B cell (primary cell): ENCODE measurements at regions not wholly inside any gene's neighbourhood (a gene's known extent, or its start where the extent isn't known, plus 50 kb on each side); places are given as distances from the start of the nearest gene placed in this dataset.

Experiments
- ATAC-seq: fragments of 200-7000 bp; cut with Tn5 transposase; one replicate; pipeline ENCODE4 v1.10.0; 2021; ENCODE audit warnings: low read depth, mild to moderate bottlenecking, moderate number of reproducible peaks, moderate library complexity
- CTCF ChIA-PET: fragments of 350-600 bp; sonication (Branson Sonifier 250); formaldehyde crosslinking; loops from one replicate; lab custom pipeline; 2021; ENCODE audit warnings: antibody characterized with exemption, inconsistent platforms; lab: Charles Lee
- POLR2A ChIA-PET: fragments of 350-600 bp; sonication (Branson Sonifier 250); formaldehyde crosslinking; loops from one replicate; lab custom pipeline; 2021; ENCODE audit warnings: antibody characterized with exemption; lab: Charles Lee
- DNase-seq: peaks from one replicate; pipeline ENCODE4 v3.0.0; 2013
- H2AFZ ChIP-seq: 2 replicates; pipeline ENCODE4 v1.6.1; 2012; ENCODE audit warnings: mild to moderate bottlenecking, low read depth, low read length; ENCODE audit not compliant: insufficient read depth, poor library complexity, severe bottlenecking
- H3K27ac ChIP-seq, 2 donors: 1 replicate in 1 of 2; 2 replicates in 1 of 2; pipeline ENCODE4 v1.5.1; 2012 to 2013; ENCODE audit warnings: low read length in 2 of 2, mild to moderate bottlenecking in 2 of 2, moderate library complexity in 1 of 2
- H3K27me3 ChIP-seq, 4 experiments: fragments of 200-600 bp in 1 of 4; sonication (generic) in 1 of 4; replicated peaks in 1 of 4; 1 replicate in 2 of 4; 2 replicates in 2 of 4; pipeline versions ENCODE4 v1.6.1 to v1.7.0; 2013 to 2016; ENCODE audit warnings: low read length in 3 of 4, mild to moderate bottlenecking in 2 of 4, mixed read lengths in 1 of 4, moderate library complexity in 1 of 4; ENCODE audit not compliant: insufficient read depth in 4 of 4, control insufficient read depth in 3 of 4; ENCODE audit errors: control extremely low read depth in 1 of 4
- H3K36me3 ChIP-seq, 2 experiments: replicated peaks in 1 of 2; 1 replicate in 1 of 2; 2 replicates in 1 of 2; pipeline versions ENCODE4 v1.6.1 to v1.7.1; 2013; ENCODE audit warnings: low read length in 1 of 2; ENCODE audit not compliant: insufficient read depth in 2 of 2, control insufficient read depth in 1 of 2; ENCODE audit errors: control extremely low read depth in 1 of 2, extremely low read depth in 1 of 2
- H3K4me1 ChIP-seq, 2 donors: fragments of 200-600 bp in 1 of 2; sonication (generic) in 1 of 2; 1 replicate in 1 of 2; 2 replicates in 1 of 2; pipeline versions ENCODE4 v1.5.1 to v1.6.1; 2013 to 2017; ENCODE audit warnings: low read length in 2 of 2; ENCODE audit not compliant: control insufficient read depth in 2 of 2, insufficient read depth in 2 of 2
- H3K4me2 ChIP-seq: replicated peaks from 2 replicates; pipeline ENCODE3; 2012; ENCODE audit warnings: mild to moderate bottlenecking, low read depth, low read length; ENCODE audit not compliant: poor library complexity, severe bottlenecking
- H3K4me3 ChIP-seq, 5 experiments: fragments of 200-600 bp in 1 of 5; sonication (generic) in 1 of 5; 1 replicate in 3 of 5; 2 replicates in 2 of 5; pipeline versions ENCODE4 v1.5.1 to v1.7.0; 2011 to 2016; ENCODE audit warnings: low read length in 4 of 5, mild to moderate bottlenecking in 4 of 5, low read depth in 2 of 5, control low read depth in 1 of 5, moderate library complexity in 1 of 5; ENCODE audit not compliant: insufficient read depth in 1 of 5; ENCODE audit errors: control extremely low read depth in 1 of 5, extremely low read depth in 1 of 5
- H3K79me2 ChIP-seq: fragments of 200-600 bp; sonication (generic); one replicate; pipeline ENCODE4 v1.6.0; 2016; ENCODE audit warnings: low read length; ENCODE audit not compliant: control insufficient read depth, insufficient read depth
- H3K9ac ChIP-seq: fragments of 200-600 bp; sonication (generic); 2 replicates; pipeline ENCODE4 v1.6.1; 2017; ENCODE audit warnings: mild to moderate bottlenecking, low read length, moderate library complexity
- H3K9me3 ChIP-seq, 3 donors: one replicate each; pipeline versions ENCODE4 v1.6.1 to v1.7.1; 2013; ENCODE audit warnings: low read length in 2 of 3; ENCODE audit not compliant: control insufficient read depth in 2 of 3, insufficient read depth in 1 of 3; ENCODE audit errors: control extremely low read depth in 1 of 3
- H4K20me1 ChIP-seq: 2 replicates; pipeline ENCODE4 v1.6.0; 2012; ENCODE audit warnings: mild to moderate bottlenecking, low read length; ENCODE audit not compliant: insufficient read depth, control insufficient read depth, poor library complexity, severe bottlenecking
- H3K27ac Mint-ChIP-seq: one replicate; pipeline ENCODE4 v1.8.0; 2021; ENCODE audit warnings: mixed read lengths
- H3K27me3 Mint-ChIP-seq: one replicate; pipeline ENCODE4 v1.8.0; 2021; ENCODE audit warnings: mixed read lengths
- H3K4me1 Mint-ChIP-seq: one replicate; pipeline ENCODE4 v1.8.0; 2021; ENCODE audit warnings: mixed read lengths
- H3K4me3 Mint-ChIP-seq: one replicate; pipeline ENCODE4 v1.8.0; 2021; ENCODE audit warnings: mixed read lengths
- H3K9me3 Mint-ChIP-seq: one replicate; pipeline ENCODE4 v1.8.0; 2022; ENCODE audit warnings: mixed read lengths; ENCODE audit not compliant: insufficient read depth
- EZH2 ChIP-seq: IDR thresholded peaks from 2 replicates; pipeline ENCODE4 v1.6.1; 2012; ENCODE audit warnings: borderline replicate concordance, low read depth, mild to moderate bottlenecking, moderate library complexity, low read length; ENCODE audit not compliant: insufficient read depth, poor library complexity, severe bottlenecking
- WGBS: methylation state at CpG from one replicate; pipeline ENCODE4 v1.1.5; 2013; ENCODE audit warnings: missing lambda C conversion rate; ENCODE audit not compliant: insufficient coverage; 5-methylcytosine and 5-hydroxymethylcytosine counted together
- intact Hi-C: fragments of 100-400 bp; cut with micrococcal nuclease; formaldehyde crosslinking; loops from one replicate; pipeline ENCODE4 v1.10.0; 2022
- TF ChIP-seq, protein P1 (sequence below): fragments of 200-600 bp; IDR thresholded peaks from one replicate; pipeline ENCODE4 v1.8.0; 2022; ENCODE audit warnings: antibody characterized with exemption, mild to moderate bottlenecking

- TF ChIP-seq, protein P1, sequence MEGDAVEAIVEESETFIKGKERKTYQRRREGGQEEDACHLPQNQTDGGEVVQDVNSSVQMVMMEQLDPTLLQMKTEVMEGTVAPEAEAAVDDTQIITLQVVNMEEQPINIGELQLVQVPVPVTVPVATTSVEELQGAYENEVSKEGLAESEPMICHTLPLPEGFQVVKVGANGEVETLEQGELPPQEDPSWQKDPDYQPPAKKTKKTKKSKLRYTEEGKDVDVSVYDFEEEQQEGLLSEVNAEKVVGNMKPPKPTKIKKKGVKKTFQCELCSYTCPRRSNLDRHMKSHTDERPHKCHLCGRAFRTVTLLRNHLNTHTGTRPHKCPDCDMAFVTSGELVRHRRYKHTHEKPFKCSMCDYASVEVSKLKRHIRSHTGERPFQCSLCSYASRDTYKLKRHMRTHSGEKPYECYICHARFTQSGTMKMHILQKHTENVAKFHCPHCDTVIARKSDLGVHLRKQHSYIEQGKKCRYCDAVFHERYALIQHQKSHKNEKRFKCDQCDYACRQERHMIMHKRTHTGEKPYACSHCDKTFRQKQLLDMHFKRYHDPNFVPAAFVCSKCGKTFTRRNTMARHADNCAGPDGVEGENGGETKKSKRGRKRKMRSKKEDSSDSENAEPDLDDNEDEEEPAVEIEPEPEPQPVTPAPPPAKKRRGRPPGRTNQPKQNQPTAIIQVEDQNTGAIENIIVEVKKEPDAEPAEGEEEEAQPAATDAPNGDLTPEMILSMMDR = no peak
- TF ChIP-seq EZH2 = no peak
- H3K27me3 Mint-ChIP-seq = peaks cover 17% of the 10 kb centered on the region
- H2AFZ ChIP-seq = no peak overlapping the region
- no peak overlapping the region for H3K4me3 ChIP-seq
- H3K36me3 ChIP-seq = no peaks in the 10 kb centered on the region
- peaks cover 8 to 11% of the 10 kb centered on the region in 2 donors for H3K4me1 ChIP-seq
- H3K79me2 ChIP-seq = no peaks in the 10 kb centered on the region
- H4K20me1 ChIP-seq = no peaks in the 10 kb centered on the region
- peaks cover 0 to 3% (median 1%) of the 10 kb centered on the region in 4 experiments for H3K27me3 ChIP-seq
- DNase-seq (no peak), ATAC-seq (no peak)
- POLR2A ChIA-PET = no interaction called here
- 80% methylated on average over 4 of the region's 11 CpGs for WGBS
- no peaks in the 10 kb centered on the region for H3K9me3 Mint-ChIP-seq
- CTCF ChIA-PET = no interaction called here
- intact Hi-C loops = no loop called here
- H3K27ac Mint-ChIP-seq = no peak overlapping the region
- no peak overlapping the region for H3K4me3 Mint-ChIP-seq
- peaks cover 1% of the 10 kb centered on the region for H3K4me1 Mint-ChIP-seq
- no peak overlapping the region for H3K4me2 ChIP-seq
- H3K9ac ChIP-seq = no peak overlapping the region
- H3K27ac ChIP-seq = no peak overlapping the region
- H3K9me3 ChIP-seq = peaks cover 0 to 7% (median 0%) of the 10 kb centered on the region in 3 donors
Measured at GRCh38 chr9:134494905-134495304, 146.7 kb upstream of the COL5A1 start.

GRCh38 chr9:134495881-134496412, 145.7 kb upstream of the COL5A1 start:
- Histone ChIP-seq H3K4me1 (peaks cover 8 to 11% of the 10 kb centered on the region in 2 donors), H3K4me3 (no peak overlapping the region), H3K27me3 (peaks cover 0 to 3% (median 1%) of the 10 kb centered on the region in 4 experiments), H3K4me2 (no peak overlapping the region), H4K20me1 (no peaks in the 10 kb centered on the region), H3K27ac (no peak overlapping the region), H3K36me3 (no peaks in the 10 kb centered on the region), H3K9ac (no peak overlapping the region), H3K9me3 (peaks cover 0 to 9% (median 0%) of the 10 kb centered on the region in 3 donors), H3K79me2 (no peaks in the 10 kb centered on the region), H2AFZ (no peak overlapping the region)
- Mint-ChIP-seq H3K27me3 (peaks cover 14% of the 10 kb centered on the region), H3K4me3 (no peak overlapping the region), H3K9me3 (no peaks in the 10 kb centered on the region), H3K27ac (no peak overlapping the region), H3K4me1 (peaks cover 1% of the 10 kb centered on the region)
- no peak for ATAC-seq
- WGBS = 96% methylated on average over 17 of the region's 17 CpGs
- POLR2A ChIA-PET = no interaction called here
- no peak for TF ChIP-seq EZH2
- TF ChIP-seq, protein P1 = no peak
- intact Hi-C loops = no loop called here
- no peak for DNase-seq
- CTCF ChIA-PET = no interaction called here
